ENCODE measurements at regions not wholly inside any gene's neighbourhood (a gene's known extent, or its start where the extent isn't known, plus 50 kb on each side); places are given as distances from the start of the nearest gene placed in this dataset.

DNA sequence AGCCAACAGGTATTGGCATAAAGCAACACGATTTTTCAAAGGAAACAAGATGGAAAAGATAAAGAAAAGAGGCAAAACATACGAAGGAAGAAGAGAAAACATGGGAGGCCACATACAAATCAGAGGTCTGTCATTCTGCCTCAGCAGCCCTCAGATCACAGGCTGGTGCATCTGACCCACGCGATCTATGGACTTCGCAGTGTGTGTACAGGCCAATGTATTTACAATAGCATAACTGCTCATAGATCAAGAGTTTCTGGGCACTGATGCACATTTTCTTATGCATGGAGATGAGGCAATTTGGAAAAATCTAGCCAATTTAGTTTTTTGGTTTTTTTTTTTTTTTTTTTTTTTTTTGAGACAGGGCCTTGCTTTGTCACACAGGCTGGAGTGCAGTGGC, 245.4 kb downstream of the DUSP6 start:
- no peak for DNase-seq
- POLR2A ChIA-PET = no interaction called here
- H3K27me3 ChIP-seq (replicated peaks in 2 of 5; ENCODE audit: control insufficient read depth in 4 of 5, insufficient read depth in 5 of 5, low read length in 4 of 5) = no peaks in the 10 kb centered on the region
- no peaks in the 10 kb centered on the region for H3K9me3 ChIP-seq (ENCODE audit: control extremely low read depth in 1 of 5, control insufficient read depth in 4 of 5, insufficient read depth in 2 of 5, low read depth in 1 of 5, low read length in 4 of 5)
- WGBS (ENCODE audit: insufficient coverage) = 93% methylated on average over 5 of the region's 5 CpGs
- no peaks in the 10 kb centered on the region for H3K4me1 ChIP-seq (ENCODE audit: control extremely low read depth in 1 of 4, control insufficient read depth in 4 of 4, insufficient read depth in 4 of 4, low read length in 3 of 4)
- H3K27ac ChIP-seq (ENCODE audit: insufficient read depth in 1 of 2, low read depth in 1 of 2, low read length in 2 of 2, poor library complexity in 1 of 2, severe bottlenecking in 2 of 2) = no peak overlapping the region
- CTCF ChIA-PET = no interaction called here
- no peaks in the 10 kb centered on the region for H3K36me3 ChIP-seq (ENCODE audit: control insufficient read depth in 4 of 4, insufficient read depth in 4 of 4, low read length in 3 of 4)
- no peak overlapping the region for H3K4me3 ChIP-seq (ENCODE audit: control insufficient read depth in 1 of 7, extremely low read depth in 1 of 7, insufficient read depth in 4 of 7, low read depth in 2 of 7, low read length in 6 of 7)

DNA sequence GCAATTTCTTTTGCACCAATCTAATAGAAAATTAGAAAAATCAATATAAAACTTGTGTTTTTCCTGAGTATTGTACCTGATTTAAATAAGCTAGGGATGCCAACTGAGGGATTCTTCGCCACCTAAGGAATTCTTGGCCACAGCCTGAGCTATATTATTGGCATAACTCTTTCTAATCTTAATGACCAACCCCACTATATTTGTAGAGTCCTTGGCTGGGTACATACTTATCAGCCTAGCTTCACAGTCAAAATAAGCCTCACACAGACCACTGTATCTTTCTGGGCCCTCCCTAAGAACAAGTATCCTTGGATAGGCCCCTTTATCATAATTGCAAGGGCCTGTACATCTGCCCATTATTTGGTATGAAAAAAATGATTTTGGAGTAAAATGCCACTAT, 247.1 kb downstream of the DUSP6 start:
- WGBS (ENCODE audit: insufficient coverage) = no CpG with 5 or more reads among the region's 1 CpG
- peaks cover 0 to 12% (median 5%) of the 10 kb centered on the region in 4 experiments for H3K4me1 ChIP-seq (ENCODE audit: control extremely low read depth in 1 of 4, control insufficient read depth in 4 of 4, insufficient read depth in 4 of 4, low read length in 3 of 4)
- ChIA-PET CTCF (interaction anchor here (1.2 kb wide), 1 partner anchor 31 kb away, joined by 4 read pairs; no protein-coding TSS in a partner anchor), POLR2A (no interaction called here)
- DNase-seq = no peak
- no peaks in the 10 kb centered on the region for H3K36me3 ChIP-seq (ENCODE audit: control insufficient read depth in 4 of 4, insufficient read depth in 4 of 4, low read length in 3 of 4)
- no peaks in the 10 kb centered on the region for H3K9me3 ChIP-seq (ENCODE audit: control extremely low read depth in 1 of 5, control insufficient read depth in 4 of 5, insufficient read depth in 2 of 5, low read depth in 1 of 5, low read length in 4 of 5)
- H3K4me3 ChIP-seq (ENCODE audit: control insufficient read depth in 1 of 7, extremely low read depth in 1 of 7, insufficient read depth in 4 of 7, low read depth in 2 of 7, low read length in 6 of 7) = no peak overlapping the region
- no peaks in the 10 kb centered on the region for H3K27me3 ChIP-seq (replicated peaks in 2 of 5; ENCODE audit: control insufficient read depth in 4 of 5, insufficient read depth in 5 of 5, low read length in 4 of 5)
- no peak overlapping the region for H3K27ac ChIP-seq (ENCODE audit: insufficient read depth in 1 of 2, low read depth in 1 of 2, low read length in 2 of 2, poor library complexity in 1 of 2, severe bottlenecking in 2 of 2)

DNA sequence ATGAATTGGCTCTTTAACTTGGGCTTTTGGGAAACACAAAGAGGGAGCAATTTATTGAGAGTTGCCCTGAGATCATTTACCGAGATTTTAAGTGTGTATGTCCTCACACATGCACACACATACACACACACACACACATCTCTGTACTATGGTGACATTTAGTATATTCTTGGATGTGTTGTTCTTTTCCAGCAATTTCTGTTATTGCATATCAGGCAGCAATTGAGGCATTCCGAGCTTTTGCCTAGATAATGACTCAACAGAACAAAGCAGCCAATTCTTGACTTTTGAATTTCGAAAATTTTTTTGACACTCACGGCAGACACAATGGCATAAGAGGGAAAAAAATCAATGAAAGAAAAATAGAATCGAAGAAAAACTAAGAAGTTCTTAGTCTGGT, 248.5 kb downstream of the DUSP6 start:
- no peaks in the 10 kb centered on the region for H3K36me3 ChIP-seq (ENCODE audit: control insufficient read depth in 4 of 4, insufficient read depth in 4 of 4, low read length in 3 of 4)
- no peak for DNase-seq
- peaks cover 0 to 12% (median 5%) of the 10 kb centered on the region in 4 experiments for H3K4me1 ChIP-seq (ENCODE audit: control extremely low read depth in 1 of 4, control insufficient read depth in 4 of 4, insufficient read depth in 4 of 4, low read length in 3 of 4)
- H3K4me3 ChIP-seq (ENCODE audit: control insufficient read depth in 1 of 7, extremely low read depth in 1 of 7, insufficient read depth in 4 of 7, low read depth in 2 of 7, low read length in 6 of 7) = no peak overlapping the region
- H3K27me3 ChIP-seq (replicated peaks in 2 of 5; ENCODE audit: control insufficient read depth in 4 of 5, insufficient read depth in 5 of 5, low read length in 4 of 5) = no peaks in the 10 kb centered on the region
- CTCF ChIA-PET = no interaction called here
- H3K27ac ChIP-seq (ENCODE audit: insufficient read depth in 1 of 2, low read depth in 1 of 2, low read length in 2 of 2, poor library complexity in 1 of 2, severe bottlenecking in 2 of 2) = no peak overlapping the region
- H3K9me3 ChIP-seq (ENCODE audit: control extremely low read depth in 1 of 5, control insufficient read depth in 4 of 5, insufficient read depth in 2 of 5, low read depth in 1 of 5, low read length in 4 of 5) = no peaks in the 10 kb centered on the region
- POLR2A ChIA-PET = no interaction called here
- 46% methylated on average over 2 of the region's 5 CpGs for WGBS (ENCODE audit: insufficient coverage)

DNA sequence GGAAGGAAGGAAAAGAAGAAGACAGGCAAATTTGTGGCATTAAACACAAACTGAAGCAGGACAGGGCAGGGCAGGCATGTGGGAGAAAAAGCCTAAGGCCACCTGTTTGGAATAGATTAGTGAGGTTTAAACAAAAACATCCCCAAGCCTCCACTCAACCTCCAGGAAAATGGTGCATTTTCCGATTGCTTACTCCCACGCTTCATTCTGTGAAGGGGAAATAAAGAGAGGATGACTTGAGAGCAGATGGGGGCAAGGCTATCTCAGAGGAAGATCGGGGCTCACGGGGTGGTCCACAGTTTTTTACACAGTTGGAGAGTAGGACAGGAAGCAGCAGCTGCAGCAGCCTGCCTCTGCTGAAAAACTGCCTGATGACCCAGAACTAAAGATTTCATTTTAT, 250.9 kb downstream of the DUSP6 start:
- Histone ChIP-seq H3K4me1 (ENCODE audit: control extremely low read depth in 1 of 4, control insufficient read depth in 4 of 4, insufficient read depth in 4 of 4, low read length in 3 of 4) (peaks cover 0 to 12% (median 5%) of the 10 kb centered on the region in 4 experiments), H3K36me3 (ENCODE audit: control insufficient read depth in 4 of 4, insufficient read depth in 4 of 4, low read length in 3 of 4) (no peaks in the 10 kb centered on the region), H3K27me3 (replicated peaks in 2 of 5; ENCODE audit: control insufficient read depth in 4 of 5, insufficient read depth in 5 of 5, low read length in 4 of 5) (no peaks in the 10 kb centered on the region), H3K4me3 (ENCODE audit: control insufficient read depth in 1 of 7, extremely low read depth in 1 of 7, insufficient read depth in 4 of 7, low read depth in 2 of 7, low read length in 6 of 7) (no peak overlapping the region), H3K27ac (ENCODE audit: insufficient read depth in 1 of 2, low read depth in 1 of 2, low read length in 2 of 2, poor library complexity in 1 of 2, severe bottlenecking in 2 of 2) (no peak overlapping the region), H3K9me3 (ENCODE audit: control extremely low read depth in 1 of 5, control insufficient read depth in 4 of 5, insufficient read depth in 2 of 5, low read depth in 1 of 5, low read length in 4 of 5) (no peaks in the 10 kb centered on the region)
- ChIA-PET CTCF (no interaction called here), POLR2A (no interaction called here)
- 58% methylated on average over 4 of the region's 4 CpGs for whole genome bisulfite sequencing (ENCODE audit: insufficient coverage)
- peak in 1 of 3 donors; percentile 22 for DNase-seq

DNA sequence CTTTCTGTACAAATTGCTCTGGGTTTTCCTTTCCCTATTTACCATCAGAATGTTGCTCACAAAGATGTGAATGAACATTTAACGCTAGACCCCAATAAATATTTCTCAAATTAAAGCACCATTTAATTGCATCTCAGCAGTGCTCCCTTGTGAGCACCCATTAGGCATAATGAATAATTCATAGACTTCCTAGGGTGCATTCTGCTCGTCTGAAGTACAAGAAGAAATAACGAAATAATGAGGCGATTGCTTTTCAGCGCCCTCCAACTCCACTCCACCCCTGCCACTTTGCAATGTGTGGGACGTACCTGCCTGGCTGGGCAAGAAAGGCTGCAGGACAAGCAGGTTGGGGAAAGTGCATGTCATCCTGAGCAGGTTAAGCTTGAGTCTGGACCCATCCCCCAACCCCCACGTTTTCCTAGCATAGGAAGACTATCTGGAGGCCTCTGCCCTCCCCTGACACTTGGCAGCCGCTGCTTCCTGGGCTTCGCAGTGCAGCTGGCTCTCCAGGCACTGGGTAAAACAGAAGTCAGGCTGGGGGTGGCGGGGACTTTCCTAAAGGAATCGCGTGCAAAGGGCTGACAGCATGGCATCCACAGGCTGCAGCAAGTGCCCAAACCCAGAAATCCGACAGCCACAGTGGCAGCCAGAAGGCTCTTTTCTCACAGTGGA, 253.7 kb downstream of the DUSP6 start:
- ChIA-PET POLR2A (no interaction called here), CTCF (no interaction called here)
- no peak overlapping the region for H3K27ac ChIP-seq (ENCODE audit: insufficient read depth in 1 of 2, low read depth in 1 of 2, low read length in 2 of 2, poor library complexity in 1 of 2, severe bottlenecking in 2 of 2)
- no peaks in the 10 kb centered on the region for H3K27me3 ChIP-seq (replicated peaks in 2 of 5; ENCODE audit: control insufficient read depth in 4 of 5, insufficient read depth in 5 of 5, low read length in 4 of 5)
- 90% methylated on average over 12 of the region's 13 CpGs for WGBS (ENCODE audit: insufficient coverage)
- no peak overlapping the region for H3K4me3 ChIP-seq (ENCODE audit: control insufficient read depth in 1 of 7, extremely low read depth in 1 of 7, insufficient read depth in 4 of 7, low read depth in 2 of 7, low read length in 6 of 7)
- peaks cover 0 to 12% (median 5%) of the 10 kb centered on the region in 4 experiments for H3K4me1 ChIP-seq (ENCODE audit: control extremely low read depth in 1 of 4, control insufficient read depth in 4 of 4, insufficient read depth in 4 of 4, low read length in 3 of 4)
- no peaks in the 10 kb centered on the region for H3K9me3 ChIP-seq (ENCODE audit: control extremely low read depth in 1 of 5, control insufficient read depth in 4 of 5, insufficient read depth in 2 of 5, low read depth in 1 of 5, low read length in 4 of 5)
- no peak for DNase-seq
- no peaks in the 10 kb centered on the region for H3K36me3 ChIP-seq (ENCODE audit: control insufficient read depth in 4 of 4, insufficient read depth in 4 of 4, low read length in 3 of 4)

DNA sequence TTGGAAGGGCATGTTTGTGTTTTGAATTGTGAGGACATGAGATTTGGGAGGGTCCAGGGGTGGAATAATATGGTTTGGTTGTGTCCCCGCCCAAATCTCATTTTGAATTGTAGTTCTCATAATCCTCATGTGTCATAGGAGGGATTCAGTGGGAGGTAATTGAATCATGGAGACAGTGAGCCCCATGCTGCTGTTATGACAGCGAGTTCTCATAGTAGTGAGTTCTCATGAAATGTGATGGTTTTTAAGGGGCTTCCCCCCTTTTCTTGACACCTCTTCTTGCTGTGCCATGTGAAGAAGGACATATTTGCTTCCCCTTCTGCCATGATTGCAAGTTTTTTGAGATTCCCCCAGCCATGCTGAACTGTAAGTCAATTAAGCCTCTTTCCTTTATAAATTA, 260.0 kb downstream of the DUSP6 start:
- no peak overlapping the region for H3K27ac ChIP-seq (ENCODE audit: insufficient read depth in 1 of 2, low read depth in 1 of 2, low read length in 2 of 2, poor library complexity in 1 of 2, severe bottlenecking in 2 of 2)
- no peaks in the 10 kb centered on the region for H3K27me3 ChIP-seq (replicated peaks in 2 of 5; ENCODE audit: control insufficient read depth in 4 of 5, insufficient read depth in 5 of 5, low read length in 4 of 5)
- H3K36me3 ChIP-seq (ENCODE audit: control insufficient read depth in 4 of 4, insufficient read depth in 4 of 4, low read length in 3 of 4) = no peaks in the 10 kb centered on the region
- no peak for DNase-seq
- H3K4me1 ChIP-seq (ENCODE audit: control extremely low read depth in 1 of 4, control insufficient read depth in 4 of 4, insufficient read depth in 4 of 4, low read length in 3 of 4) = no peaks in the 10 kb centered on the region
- ChIA-PET POLR2A (no interaction called here), CTCF (no interaction called here)
- no peak overlapping the region for H3K4me3 ChIP-seq (ENCODE audit: control insufficient read depth in 1 of 7, extremely low read depth in 1 of 7, insufficient read depth in 4 of 7, low read depth in 2 of 7, low read length in 6 of 7)
- H3K9me3 ChIP-seq (ENCODE audit: control extremely low read depth in 1 of 5, control insufficient read depth in 4 of 5, insufficient read depth in 2 of 5, low read depth in 1 of 5, low read length in 4 of 5) = peaks cover 0 to 24% (median 8%) of the 10 kb centered on the region in 5 experiments
- 100% methylated on average over 1 of the region's 2 CpGs for WGBS (ENCODE audit: insufficient coverage)

DNA sequence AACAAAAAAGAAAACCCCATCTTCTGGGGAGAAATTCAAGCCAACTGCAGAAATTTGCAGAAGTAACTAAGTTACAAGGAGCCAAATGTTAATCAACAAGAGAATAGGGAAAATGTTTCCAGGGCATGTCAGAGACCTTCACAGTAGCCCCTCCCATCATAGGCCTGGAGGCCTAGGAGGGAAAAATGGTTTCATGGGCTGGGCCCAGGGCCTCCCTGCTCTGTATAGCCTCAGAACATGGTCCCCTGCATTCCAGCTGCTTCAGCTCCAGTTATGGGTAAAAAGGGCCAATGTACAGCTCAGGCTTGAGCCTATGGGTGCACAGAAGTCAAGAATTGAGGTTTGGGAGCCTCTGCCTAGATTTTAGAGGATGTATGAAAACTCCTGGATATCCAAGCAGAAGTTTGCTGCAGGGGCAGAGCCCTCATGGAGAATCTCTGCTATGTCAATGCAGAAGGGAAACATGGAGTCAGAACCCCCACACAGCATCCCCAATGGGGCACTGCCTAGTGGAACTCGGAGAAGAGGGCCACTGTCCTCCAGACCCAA, 260.9 kb downstream of the DUSP6 start:
- Histone ChIP-seq H3K9me3 (ENCODE audit: control extremely low read depth in 1 of 5, control insufficient read depth in 4 of 5, insufficient read depth in 2 of 5, low read depth in 1 of 5, low read length in 4 of 5) (peaks cover 0 to 24% (median 9%) of the 10 kb centered on the region in 5 experiments), H3K36me3 (ENCODE audit: control insufficient read depth in 4 of 4, insufficient read depth in 4 of 4, low read length in 3 of 4) (no peaks in the 10 kb centered on the region), H3K4me1 (ENCODE audit: control extremely low read depth in 1 of 4, control insufficient read depth in 4 of 4, insufficient read depth in 4 of 4, low read length in 3 of 4) (no peaks in the 10 kb centered on the region), H3K27me3 (replicated peaks in 2 of 5; ENCODE audit: control insufficient read depth in 4 of 5, insufficient read depth in 5 of 5, low read length in 4 of 5) (no peaks in the 10 kb centered on the region), H3K27ac (ENCODE audit: insufficient read depth in 1 of 2, low read depth in 1 of 2, low read length in 2 of 2, poor library complexity in 1 of 2, severe bottlenecking in 2 of 2) (no peak overlapping the region), H3K4me3 (ENCODE audit: control insufficient read depth in 1 of 7, extremely low read depth in 1 of 7, insufficient read depth in 4 of 7, low read depth in 2 of 7, low read length in 6 of 7) (no peak overlapping the region)
- DNase-seq = no peak
- ChIA-PET POLR2A (no interaction called here), CTCF (no interaction called here)
- WGBS (ENCODE audit: insufficient coverage) = 90% methylated on average over 1 of the region's 1 CpG
